ENCODE measurements at regions not wholly inside any gene's neighbourhood (a gene's known extent, or its start where the extent isn't known, plus 50 kb on each side); places are given as distances from the start of the nearest gene placed in this dataset.

DNA sequence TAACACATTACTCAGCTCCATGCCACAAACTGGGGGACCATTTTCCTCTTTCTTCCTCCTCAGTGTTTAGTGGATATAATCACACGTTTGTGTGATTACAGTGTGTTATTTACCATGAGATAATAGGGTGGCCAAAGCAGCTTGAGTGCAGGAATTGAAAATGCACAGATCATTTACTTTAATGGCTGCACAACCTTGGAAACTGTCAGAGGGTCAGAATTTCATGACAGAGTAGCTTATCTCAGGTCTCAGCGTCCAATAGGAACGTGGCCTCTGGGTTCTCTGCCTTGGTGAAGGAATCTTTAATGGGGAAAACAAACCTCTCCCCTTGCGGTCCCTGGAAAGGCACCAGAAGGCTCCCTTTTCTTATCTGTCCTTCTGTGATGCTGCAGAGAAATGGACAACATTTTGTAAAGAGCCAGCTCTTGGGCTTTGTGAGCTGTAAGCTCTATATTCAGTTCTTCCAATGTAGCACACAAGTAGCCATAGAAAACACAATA lies 87.4 kb upstream of the CD180 start:
- TF ChIP-seq, protein P1, sequence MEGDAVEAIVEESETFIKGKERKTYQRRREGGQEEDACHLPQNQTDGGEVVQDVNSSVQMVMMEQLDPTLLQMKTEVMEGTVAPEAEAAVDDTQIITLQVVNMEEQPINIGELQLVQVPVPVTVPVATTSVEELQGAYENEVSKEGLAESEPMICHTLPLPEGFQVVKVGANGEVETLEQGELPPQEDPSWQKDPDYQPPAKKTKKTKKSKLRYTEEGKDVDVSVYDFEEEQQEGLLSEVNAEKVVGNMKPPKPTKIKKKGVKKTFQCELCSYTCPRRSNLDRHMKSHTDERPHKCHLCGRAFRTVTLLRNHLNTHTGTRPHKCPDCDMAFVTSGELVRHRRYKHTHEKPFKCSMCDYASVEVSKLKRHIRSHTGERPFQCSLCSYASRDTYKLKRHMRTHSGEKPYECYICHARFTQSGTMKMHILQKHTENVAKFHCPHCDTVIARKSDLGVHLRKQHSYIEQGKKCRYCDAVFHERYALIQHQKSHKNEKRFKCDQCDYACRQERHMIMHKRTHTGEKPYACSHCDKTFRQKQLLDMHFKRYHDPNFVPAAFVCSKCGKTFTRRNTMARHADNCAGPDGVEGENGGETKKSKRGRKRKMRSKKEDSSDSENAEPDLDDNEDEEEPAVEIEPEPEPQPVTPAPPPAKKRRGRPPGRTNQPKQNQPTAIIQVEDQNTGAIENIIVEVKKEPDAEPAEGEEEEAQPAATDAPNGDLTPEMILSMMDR (IDR thresholded peaks at IDR 0.05), result no peak
- TF ChIP-seq POLR2AphosphoS5 (IDR thresholded peaks at IDR 0.05; ENCODE audit: insufficient read depth in 1 of 2, low read depth in 1 of 2), result no peak
- TF ChIP-seq POLR2A (IDR thresholded peaks at IDR 0.05), result no peak

All from vagina (tissue), 2 donors.